K562 (cell line): ENCODE measurements at regions not wholly inside any gene's neighbourhood (a gene's known extent, or its start where the extent isn't known, plus 50 kb on each side); places are given as distances from the start of the nearest gene placed in this dataset.

ENCODE experiments used
- ATAC-seq: fragments of 200-7000 bp; cut with Tn5 transposase; 3 replicates; pipeline ENCODE4 v1.9.1; 2020; ENCODE audit warnings: moderate library complexity
- BruUV-seq: library from RNA; stranded (reverse); fragments of 400-500 nt; replicated peaks from 2 replicates; lab custom pipeline; 2021; lab: Mats Ljungman, UMichigan
- CTCF ChIA-PET: fragments of 300-600 bp; formaldehyde crosslinking; extraction: SDS; loops from one replicate; lab custom pipeline; 2021; ENCODE audit warnings: low intra/inter-chr PET ratio; lab: Yijun Ruan, JAX
- POLR2A ChIA-PET: fragments of 300-600, 350-650 bp; sonication (Branson Sonifier 250); formaldehyde crosslinking; extraction: SDS; loops from one replicate; lab custom pipeline; 2021; ENCODE audit warnings: antibody characterized with exemption, inconsistent platforms; lab: Yijun Ruan, JAX
- DNase-seq, 4 experiments: peaks; one replicate each; pipeline versions ENCODE4 v3.0.0 to v3.0.0-alpha.2; 2011 to 2018; ENCODE audit warnings: low spot score in 3 of 4, mixed read lengths in 3 of 4; ENCODE audit errors: extremely low read depth in 1 of 4
- FAIRE-seq: peaks from 2 replicates; lab custom pipeline; 2011; peaks lifted over from hg19 to GRCh38; lab: Jason Lieb, UNC
- H2AFZ ChIP-seq: 2 replicates; pipeline ENCODE4 v1.6.0; 2011; ENCODE audit warnings: low read depth, low read length, control low read depth, inconsistent platforms
- H3K27ac ChIP-seq: fragments of 200-600 bp; 3 replicates; pipeline ENCODE4 v1.8.0; 2011; ENCODE audit warnings: low read depth, mild to moderate bottlenecking, control low read depth, inconsistent platforms, low read length, moderate library complexity, mixed read lengths; ENCODE audit errors: extremely low read depth
- H3K27me3 ChIP-seq, 2 experiments: fragments of 300-600 bp in 1 of 2; 2 replicates in 1 of 2; 3 replicates in 1 of 2; pipeline versions ENCODE4 v1.6.0 to v1.8.0; 2011; ENCODE audit warnings: inconsistent platforms in 2 of 2, low read length in 2 of 2, mild to moderate bottlenecking in 1 of 2, mixed read lengths in 1 of 2, moderate library complexity in 1 of 2; ENCODE audit not compliant: control insufficient read depth in 2 of 2, insufficient read depth in 2 of 2
- H3K36me3 ChIP-seq: fragments of 300-600 bp; 3 replicates; pipeline ENCODE4 v1.8.0; 2011; ENCODE audit warnings: mild to moderate bottlenecking, low read length, inconsistent platforms; ENCODE audit not compliant: control insufficient read depth, insufficient read depth
- H3K4me1 ChIP-seq, 2 experiments: fragments of 200-600 bp in 1 of 2; replicated peaks in 1 of 2; 2 replicates in 1 of 2; 3 replicates in 1 of 2; pipeline versions ENCODE4 v1.5.1 to v1.8.0; 2011; ENCODE audit warnings: inconsistent platforms in 2 of 2, low read length in 2 of 2, mild to moderate bottlenecking in 1 of 2, mixed read lengths in 1 of 2, moderate library complexity in 1 of 2; ENCODE audit not compliant: control insufficient read depth in 2 of 2, insufficient read depth in 2 of 2
- H3K4me2 ChIP-seq: 2 replicates; pipeline ENCODE4 v1.6.1; 2011; ENCODE audit warnings: low read length, control low read depth, inconsistent platforms, mixed read lengths; ENCODE audit not compliant: insufficient read depth
- H3K4me3 ChIP-seq: fragments of 200-600 bp; sonication (generic), shearing (Covaris generic); 2 replicates; pipeline ENCODE4 v1.5.1; 2016; ENCODE audit warnings: control low read depth, inconsistent platforms
- H3K79me2 ChIP-seq: fragments of 200-600 bp; 3 replicates; pipeline ENCODE4 v1.8.0; 2011; ENCODE audit warnings: low read length, inconsistent platforms; ENCODE audit not compliant: control insufficient read depth, insufficient read depth
- H3K9ac ChIP-seq, 2 experiments: 2 replicates each; pipeline versions ENCODE4 v1.6.0 to v1.6.1; 2011; ENCODE audit warnings: low read depth in 2 of 2, low read length in 2 of 2, control low read depth in 1 of 2, inconsistent platforms in 1 of 2, mild to moderate bottlenecking in 1 of 2, mixed read lengths in 1 of 2; ENCODE audit not compliant: insufficient read depth in 1 of 2
- H3K9me1 ChIP-seq: one replicate; pipeline ENCODE4 v1.6.0; 2011; ENCODE audit warnings: inconsistent platforms, mild to moderate bottlenecking, low read length, moderate library complexity; ENCODE audit not compliant: control insufficient read depth, insufficient read depth
- H3K9me3 ChIP-seq: replicated peaks from 2 replicates; pipeline ENCODE4 v1.5.1; 2011; ENCODE audit warnings: low read depth, low read length, inconsistent platforms; ENCODE audit not compliant: control insufficient read depth, insufficient read depth
- H4K20me1 ChIP-seq: replicated peaks from 2 replicates; pipeline ENCODE4 v1.6.1; 2011; ENCODE audit warnings: low read length, inconsistent platforms, mixed read lengths; ENCODE audit not compliant: control insufficient read depth, insufficient read depth
- ARID4B ChIP-seq: sonication (generic); formaldehyde crosslinking; IDR thresholded peaks from 2 replicates; pipeline ENCODE4 v1.8.0; 2022; ENCODE audit warnings: mild to moderate bottlenecking, missing genetic modification reagents
- CBX8 ChIP-seq: fragments of 200-600 bp; sonication (generic); IDR thresholded peaks from 2 replicates; pipeline ENCODE4 v1.6.1; 2012; ENCODE audit warnings: borderline replicate concordance, mixed run types, low read depth, mild to moderate bottlenecking, moderate library complexity, mixed read lengths, low read length, control low read depth, inconsistent platforms; ENCODE audit not compliant: poor library complexity, severe bottlenecking; ENCODE audit errors: extremely low read depth
- HDGF ChIP-seq: fragments of 450-650 bp; IDR thresholded peaks from 2 replicates; pipeline ENCODE4 v1.6.1; 2016
- KLF13 ChIP-seq: fragments of 450-650 bp; IDR thresholded peaks from 2 replicates; pipeline ENCODE4 v1.6.1; 2016; ENCODE audit warnings: missing genetic modification characterization, low read depth, mild to moderate bottlenecking, missing compliant biosample characterization, moderate library complexity, borderline replicate concordance
- NFIC ChIP-seq: fragments of 450-650 bp; IDR thresholded peaks from 2 replicates; pipeline ENCODE4 v1.6.1; 2017; ENCODE audit warnings: mild to moderate bottlenecking, inconsistent platforms
- SIRT6 ChIP-seq: IDR thresholded peaks from one replicate; pipeline ENCODE4 v1.6.1; 2012; ENCODE audit warnings: low read depth, mild to moderate bottlenecking, control low read depth, inconsistent platforms, low read length, moderate library complexity
- TAF1 ChIP-seq: IDR thresholded peaks from 2 replicates; pipeline ENCODE4 v1.6.1; 2011; ENCODE audit warnings: mild to moderate bottlenecking, low read length, moderate library complexity; ENCODE audit not compliant: insufficient read depth, control insufficient read depth, severe bottlenecking; ENCODE audit errors: extremely low read depth
- ZBTB49 ChIP-seq: sonication (generic); formaldehyde crosslinking; IDR thresholded peaks from 2 replicates; pipeline ENCODE4 v1.8.0; 2022; ENCODE audit warnings: missing genetic modification reagents, mild to moderate bottlenecking, borderline replicate concordance
- ZNF354B ChIP-seq: fragments of 250-450 bp; sonication (Bioruptor Pico); IDR thresholded peaks from 2 replicates; pipeline ENCODE4 v1.4.0; 2020
- ZNF75A ChIP-seq: fragments of 450-650 bp; formaldehyde crosslinking; IDR thresholded peaks from 2 replicates; pipeline ENCODE4 v1.4.0; 2020; ENCODE audit warnings: mild to moderate bottlenecking
- ZZZ3 ChIP-seq: fragments of 450-650 bp; IDR thresholded peaks from 2 replicates; pipeline ENCODE4 v1.6.1; 2016; ENCODE audit warnings: antibody characterized with exemption, mild to moderate bottlenecking, moderate library complexity
- WGBS: fragments of 100-300 bp; shearing (Covaris generic); methylation state at CpG from one replicate; pipeline ENCODE4 v1.1.6; 2016; ENCODE audit warnings: low coverage, mixed read lengths; ENCODE audit not compliant: insufficient coverage; ENCODE audit errors: missing lambda C conversion rate; 5-methylcytosine and 5-hydroxymethylcytosine counted together
- in situ Hi-C: fragments of 300-500 bp; cut with MboI; formaldehyde crosslinking; loops from 4 replicates; pipeline ENCODE4 v1.15.0; 2018; ENCODE audit warnings: inconsistent platforms, mixed read lengths
- intact Hi-C: fragments of 100-400 bp; cut with micrococcal nuclease; formaldehyde crosslinking; loops from 2 replicates; pipeline ENCODE4 v1.14.2; 2022

- intact Hi-C loops (no loop called here), in situ Hi-C loops (no loop called here)
- no peaks in the 10 kb centered on the region for H3K79me2 ChIP-seq
- no peaks in the 10 kb centered on the region for H3K9me3 ChIP-seq
- no peaks in the 10 kb centered on the region for H4K20me1 ChIP-seq
- no peak overlapping the region for H3K4me2 ChIP-seq
- CTCF ChIA-PET: no interaction called here
- no peaks in the 10 kb centered on the region for H3K9me1 ChIP-seq
- TF ChIP-seq ZNF354B (CRISPR knock-in tag): no peak
- no peak for TF ChIP-seq ZZZ3
- no peak for TF ChIP-seq NFIC
- TF ChIP-seq SIRT6: no peak
- TF ChIP-seq ARID4B (CRISPR knock-in tag): no peak
- TF ChIP-seq CBX8: no peak
- no peak for TF ChIP-seq TAF1
- TF ChIP-seq ZNF75A (CRISPR knock-in tag): no peak
- TF ChIP-seq KLF13 (tag): no peak
- no peak for TF ChIP-seq HDGF
- no peak for TF ChIP-seq ZBTB49 (CRISPR knock-in tag)
- TF ChIP-seq, all 486 proteins: peak for 0
- Histone ChIP-seq H3K27ac (no peak overlapping the region), H3K36me3 (no peaks in the 10 kb centered on the region), H3K4me3 (no peak overlapping the region), H3K27me3 (no peaks in the 10 kb centered on the region), H2AFZ (no peak overlapping the region), H3K9ac (no peak overlapping the region), H3K4me1 (no peaks in the 10 kb centered on the region)
- BruUV-seq: no TSS peak
- no peak for FAIRE-seq
- 2% methylated on average over 3 of the region's 5 CpGs for WGBS
- DNase-seq: no peak
- POLR2A ChIA-PET: no interaction called here
- no peak for ATAC-seq
These were observed 289.9 kb upstream of the CELF2 start for GRCh38 chr10:10727812-10728211.
